Spleen (tissue), 11 donors: ENCODE measurements at regions not wholly inside any gene's neighbourhood (a gene's known extent, or its start where the extent isn't known, plus 50 kb on each side); places are given as distances from the start of the nearest gene placed in this dataset.

Source experiments
- DNase-seq: peaks from one replicate; pipeline ENCODE4 v3.0.0-alpha.2; 2020
- H3K27ac ChIP-seq, 8 donors: fragments of 200-600 bp; sonication (generic) in 7 of 8; 1 replicate in 4 of 8; 2 replicates in 4 of 8; pipeline versions ENCODE4 v1.5.0 to v1.8.0; 2016 to 2021; ENCODE audit warnings: inconsistent platforms in 4 of 8, mild to moderate bottlenecking in 4 of 8, moderate library complexity in 1 of 8
- H3K27me3 ChIP-seq, 7 donors: fragments of 200-600 bp; sonication (generic) in 6 of 7; replicated peaks in 1 of 7; 1 replicate in 4 of 7; 2 replicates in 3 of 7; pipeline versions ENCODE4 v1.5.0 to v1.8.0; 2016 to 2021; ENCODE audit warnings: inconsistent platforms in 3 of 7, mild to moderate bottlenecking in 1 of 7
- H3K36me3 ChIP-seq, 6 donors: fragments of 200-600 bp; sonication (generic) in 5 of 6; 1 replicate in 4 of 6; 2 replicates in 2 of 6; pipeline versions ENCODE4 v1.5.0 to v1.8.0; 2016 to 2021; ENCODE audit warnings: inconsistent platforms in 2 of 6
- H3K4me1 ChIP-seq, 6 donors: fragments of 200-600 bp; sonication (generic) in 5 of 6; 1 replicate in 3 of 6; 2 replicates in 3 of 6; pipeline versions ENCODE4 v1.5.0 to v1.8.0; 2016 to 2021; ENCODE audit warnings: inconsistent platforms in 3 of 6
- H3K4me3 ChIP-seq, 8 donors: fragments of 200-600 bp; sonication (generic) in 7 of 8; 1 replicate in 4 of 8; 2 replicates in 4 of 8; pipeline versions ENCODE4 v1.5.0 to v1.8.0; 2016 to 2021; ENCODE audit warnings: inconsistent platforms in 4 of 8, mild to moderate bottlenecking in 4 of 8, moderate library complexity in 2 of 8
- H3K9me3 ChIP-seq, 8 donors: fragments of 200-600 bp; sonication (generic) in 7 of 8; 1 replicate in 4 of 8; 2 replicates in 4 of 8; pipeline versions ENCODE4 v1.5.0 to v1.8.0; 2016 to 2021; ENCODE audit warnings: inconsistent platforms in 4 of 8
- CTCF ChIP-seq, 11 experiments: fragments of 200-600 bp in 7 of 11; fragments of 450-650 bp in 4 of 11; sonication (generic) in 4 of 11; IDR thresholded peaks in 8 of 11; conservative IDR thresholded peaks in 3 of 11; 1 replicate in 7 of 11; 2 replicates in 4 of 11; pipeline versions ENCODE4 v1.4.0 to v1.8.0; 2016 to 2021; ENCODE audit warnings: antibody characterized with exemption in 11 of 11, inconsistent platforms in 4 of 11, mild to moderate bottlenecking in 1 of 11
- POLR2A ChIP-seq, 3 donors: fragments of 450-650 bp; IDR thresholded peaks; one replicate each; pipeline ENCODE4 v1.5.1; 2017; ENCODE audit warnings: antibody characterized with exemption in 3 of 3, mild to moderate bottlenecking in 1 of 3
- POLR2AphosphoS5 ChIP-seq, 3 donors: sonication (generic); formaldehyde crosslinking; IDR thresholded peaks; one replicate each; pipeline ENCODE4 v1.5.1; 2017; ENCODE audit warnings: antibody characterized with exemption in 3 of 3
- WGBS, 5 donors: extraction: QIAGEN DNeasy Blood & Tissue Kit in 3 of 5; methylation state at CpG; one replicate each; pipeline versions ENCODE4 v1.1.5 to v1.1.7; 2013 to 2018; 5-methylcytosine and 5-hydroxymethylcytosine counted together
- intact Hi-C: fragments of 100-400 bp; cut with DNase I; formaldehyde crosslinking; loops from one replicate; pipeline ENCODE4 v1.15.0; 2023; ENCODE audit warnings: low total_unique reads
- donor health status: healthy with polysubstance abuse.
- donor health status: DM: no; HTN: no; CAD: no; lungs with moderate emphysema.
- donor health status: DM: no; HTN: no; CAD: no.
- donor health status: Bipolar disorder and iron deficiency.
- donor health status: healthy.
- donor health status: DM: no; HTN: no; CAD: no.
- donor health status: DM: yes; HTN: yes; CAD: no.

DNA sequence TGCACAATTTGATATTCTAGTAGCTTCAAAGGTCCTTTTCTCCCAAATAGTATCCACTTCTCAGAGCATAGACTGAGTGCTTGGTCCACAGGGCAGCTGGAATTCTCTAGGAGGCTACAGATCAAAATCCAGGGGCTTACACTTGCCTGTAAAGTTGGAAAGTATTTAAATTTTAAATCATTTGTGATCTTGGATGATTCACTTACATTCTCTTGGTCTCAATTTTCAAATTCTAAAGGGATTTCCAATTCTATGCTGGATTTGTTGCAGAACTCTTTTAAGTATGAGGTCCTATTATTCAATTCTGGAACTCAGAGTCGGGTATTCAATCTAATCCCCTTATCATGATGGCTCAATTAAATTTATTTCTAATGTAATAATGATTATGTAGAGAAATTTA is 492.3 kb downstream of the NYAP2 start:
- 64 to 95% (median 72%) methylated on average over 1 of the region's 1 CpG for WGBS, 5 donors
- H3K4me3 ChIP-seq, result no peak overlapping the region
- intact Hi-C loops, result loop anchor here (5.0 kb wide), 1 partner anchor 911 kb away; no protein-coding TSS in a partner anchor

GRCh38 chr2:225891013-225891412 is 491.5 kb downstream of the NYAP2 start:
- Histone ChIP-seq H3K36me3 (no peaks in the 10 kb centered on the region), H3K4me1 (peaks cover 0 to 6% (median 0%) of the 10 kb centered on the region in 6 donors), H3K9me3 (no peaks in the 10 kb centered on the region), H3K4me3 (no peak overlapping the region), H3K27ac (no peak overlapping the region), H3K27me3 (no peaks in the 10 kb centered on the region)
- intact Hi-C loops, result loop anchor here (5.0 kb wide), 1 partner anchor 911 kb away; no protein-coding TSS in a partner anchor
- no peak for DNase-seq
- WGBS, 5 donors, result 85 to 94% (median 89%) methylated on average over 2 of the region's 2 CpGs
- no peak for TF ChIP-seq CTCF (IDR thresholded peaks at IDR 0.05 in 8 of 11, conservative IDR thresholded peaks at IDR 0.05 in 3 of 11)
- no peak for TF ChIP-seq POLR2A (IDR thresholded peaks at IDR 0.05)
- no peak for TF ChIP-seq POLR2AphosphoS5 (IDR thresholded peaks at IDR 0.05)

More for the DNA sequence above, 492.3 kb downstream of the NYAP2 start:
- Histone ChIP-seq H3K36me3 (no peaks in the 10 kb centered on the region), H3K4me1 (peaks cover 0 to 6% (median 0%) of the 10 kb centered on the region in 6 donors), H3K9me3 (no peaks in the 10 kb centered on the region), H3K27ac (no peak overlapping the region), H3K27me3 (no peaks in the 10 kb centered on the region)
- no peak for DNase-seq
- no peak for TF ChIP-seq CTCF (IDR thresholded peaks at IDR 0.05 in 8 of 11, conservative IDR thresholded peaks at IDR 0.05 in 3 of 11)
- TF ChIP-seq POLR2A (IDR thresholded peaks at IDR 0.05), result no peak
- TF ChIP-seq POLR2AphosphoS5 (IDR thresholded peaks at IDR 0.05), result no peak

GRCh38 chr2:225889452-225889851 is 489.9 kb downstream of the NYAP2 start:
- DNase-seq, result no peak
- Histone ChIP-seq H3K27me3 (no peaks in the 10 kb centered on the region), H3K4me3 (no peak overlapping the region), H3K4me1 (peaks cover 0 to 6% (median 0%) of the 10 kb centered on the region in 6 donors), H3K36me3 (no peaks in the 10 kb centered on the region), H3K27ac (no peak overlapping the region), H3K9me3 (no peaks in the 10 kb centered on the region)
- WGBS, 5 donors, result 0 to 5% (median 5%) methylated on average over 1 of the region's 1 CpG
- intact Hi-C loops, result loop anchor here (5.0 kb wide), 1 partner anchor 1098 kb away; no protein-coding TSS in a partner anchor
- TF ChIP-seq POLR2A (IDR thresholded peaks at IDR 0.05) (no peak), CTCF (IDR thresholded peaks at IDR 0.05 in 8 of 11, conservative IDR thresholded peaks at IDR 0.05 in 3 of 11) (peak in 10 of 11 experiments; percentile 6 to 61 (median 54))

- no peak overlapping the region for H3K4me3 ChIP-seq
- no peak for DNase-seq
- no peaks in the 10 kb centered on the region for H3K36me3 ChIP-seq
- WGBS, 5 donors, result 67 to 82% (median 77%) methylated on average over 5 of the region's 5 CpGs
- H3K9me3 ChIP-seq, result no peaks in the 10 kb centered on the region
- H3K4me1 ChIP-seq, result no peaks in the 10 kb centered on the region
- TF ChIP-seq POLR2AphosphoS5 (IDR thresholded peaks at IDR 0.05), result no peak
- TF ChIP-seq POLR2A (IDR thresholded peaks at IDR 0.05), result no peak
- TF ChIP-seq CTCF (IDR thresholded peaks at IDR 0.05 in 8 of 11, conservative IDR thresholded peaks at IDR 0.05 in 3 of 11), result no peak
- intact Hi-C loops, result no loop called here
- H3K27ac ChIP-seq, result no peak overlapping the region
- no peaks in the 10 kb centered on the region for H3K27me3 ChIP-seq
Measured at GRCh38 chr2:225867071-225867470, 467.6 kb downstream of the NYAP2 start.
